GM18870 (cell line): ENCODE measurements at regions not wholly inside any gene's neighbourhood (a gene's known extent, or its start where the extent isn't known, plus 50 kb on each side); places are given as distances from the start of the nearest gene placed in this dataset.
"Not testable (repeated sequence)": the region's sequence is repeated elsewhere in the genome, so short reads cannot be mapped to it uniquely, and the experiment has no call there.

Experiments used
- ATAC-seq: cut with Tn5 transposase; IDR thresholded peaks from one replicate; pipeline ENCODE4 v1.9.1; 2021; ENCODE audit warnings: moderate library complexity; ENCODE audit not compliant: unreplicated experiment

DNA sequence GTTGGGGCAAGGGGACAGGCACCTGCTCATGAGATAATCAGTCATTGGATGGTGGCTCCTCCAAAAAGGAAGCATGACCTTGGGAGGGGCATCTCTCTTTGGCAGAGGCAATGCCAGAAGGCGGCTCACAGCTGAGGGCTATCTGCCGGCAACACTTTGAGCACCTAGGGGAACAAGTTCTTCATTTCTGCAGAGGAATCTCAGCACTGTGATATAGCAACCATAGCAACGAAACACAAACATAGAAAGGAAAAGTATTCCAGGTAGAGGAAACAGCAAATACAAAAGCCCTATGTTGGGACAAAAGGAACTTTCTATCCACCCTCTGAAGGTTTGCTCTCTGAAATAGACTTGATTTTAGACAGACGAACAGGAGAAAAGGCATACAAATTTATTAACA, 89.1 kb upstream of the NEDD4L start:
- no peak for ATAC-seq

DNA sequence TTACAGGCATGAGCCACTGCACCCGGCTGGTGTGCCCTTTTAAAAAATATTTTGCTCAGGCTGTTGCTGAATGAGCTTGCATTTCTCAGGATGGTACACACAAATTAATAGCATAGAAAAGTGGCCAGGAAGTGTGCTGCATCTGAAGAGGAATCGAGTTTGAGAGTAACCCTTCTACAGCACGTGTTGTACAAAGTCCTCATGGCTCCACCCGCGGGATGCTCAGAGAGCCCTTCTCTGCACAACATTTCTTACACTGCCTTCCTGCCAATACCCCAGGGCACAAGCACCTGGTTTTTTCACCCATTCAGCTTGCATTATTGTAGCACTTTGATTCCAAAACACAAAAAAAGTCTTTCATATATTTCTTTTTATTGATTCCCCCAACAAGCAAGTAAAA, 90.1 kb upstream of the NEDD4L start:
- ATAC-seq: no peak

DNA sequence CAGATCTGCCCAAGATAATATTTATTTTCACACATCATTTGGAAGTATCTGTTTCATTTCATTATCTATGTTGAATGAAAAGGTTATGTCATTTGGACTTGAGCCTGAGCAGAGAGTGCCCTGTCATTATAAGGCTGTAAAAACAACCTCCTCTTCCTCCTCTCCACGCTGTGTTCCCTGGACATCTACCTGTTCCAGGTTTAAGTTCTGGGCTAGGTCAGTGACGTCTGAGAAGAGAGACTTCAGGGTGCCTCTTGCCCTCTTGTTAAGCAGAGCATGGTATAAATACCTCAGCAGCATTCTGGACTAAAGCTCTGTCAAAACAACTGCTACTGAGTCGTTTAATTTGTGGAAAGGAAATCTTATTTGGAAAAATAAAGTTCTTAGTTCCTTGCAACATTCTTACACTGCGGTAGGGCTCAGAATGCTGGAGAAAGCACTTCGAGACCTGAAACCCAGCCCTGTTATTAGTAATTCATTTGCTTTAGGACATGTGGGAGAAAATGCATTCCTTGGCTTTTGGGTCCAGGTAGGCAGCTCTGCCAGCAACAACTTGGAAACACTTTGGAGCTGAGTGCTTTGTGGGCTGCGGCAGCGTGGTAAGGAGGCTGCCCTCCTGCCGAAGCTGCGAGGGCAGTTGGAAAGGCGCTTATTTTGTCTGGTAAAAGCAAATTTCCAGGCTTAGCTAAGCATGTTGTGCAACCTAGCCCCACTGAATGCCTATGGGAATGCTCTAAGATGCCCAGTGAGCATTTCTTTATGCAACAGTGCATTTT, 91.8 kb upstream of the NEDD4L start:
- ATAC-seq: no peak

DNA sequence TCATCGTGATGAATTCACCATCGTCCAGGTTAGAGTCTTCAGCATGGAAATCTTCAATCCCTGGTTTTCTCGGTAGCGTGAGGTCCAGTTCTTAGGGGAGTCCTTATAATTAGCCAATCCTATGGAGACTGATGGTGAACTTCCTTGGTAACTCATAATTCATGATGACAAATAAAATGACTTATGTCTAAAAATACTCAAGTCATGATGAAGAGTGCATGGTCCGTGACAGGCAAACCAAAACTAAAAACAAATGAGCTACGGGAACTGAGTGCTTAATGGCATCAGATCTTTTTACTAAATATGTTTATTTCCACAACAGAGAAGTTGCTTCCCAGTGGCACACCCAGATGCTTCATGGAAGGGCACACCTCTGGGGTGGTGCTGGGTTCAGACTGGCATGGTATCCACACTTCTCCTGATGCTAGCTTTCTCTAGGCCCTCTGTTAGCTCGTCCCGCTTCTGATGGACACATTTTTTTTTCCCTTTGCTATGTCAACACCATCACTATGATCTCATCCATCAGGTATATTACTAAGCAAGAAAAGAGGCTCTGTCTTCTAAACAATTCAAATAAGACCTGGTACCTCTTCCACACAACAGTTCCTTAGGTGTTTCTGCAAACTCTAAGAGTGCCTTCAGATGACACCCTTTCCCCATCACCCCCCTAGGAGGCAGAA, 92.8 kb upstream of the NEDD4L start:
- ATAC-seq: no peak

DNA sequence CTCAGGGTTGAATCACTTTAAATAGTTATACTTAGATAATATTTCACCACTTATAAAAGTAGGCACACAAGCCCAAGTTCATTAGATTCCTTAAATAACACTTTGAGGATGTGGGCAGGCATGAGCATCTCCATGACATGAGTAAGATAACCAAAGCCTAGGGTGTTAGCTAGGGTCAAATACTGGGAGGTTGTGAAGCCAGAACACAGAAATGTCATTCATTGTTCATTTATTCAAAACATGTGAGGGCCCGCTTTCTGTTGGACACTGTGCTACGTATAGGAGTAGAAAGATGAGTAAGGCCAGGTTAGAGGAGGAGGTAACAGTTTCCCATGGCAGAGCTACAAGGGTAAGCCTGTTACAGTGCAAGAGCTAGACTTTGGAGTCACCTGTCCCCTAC, 93.5 kb upstream of the NEDD4L start:
- ATAC-seq: no peak

DNA sequence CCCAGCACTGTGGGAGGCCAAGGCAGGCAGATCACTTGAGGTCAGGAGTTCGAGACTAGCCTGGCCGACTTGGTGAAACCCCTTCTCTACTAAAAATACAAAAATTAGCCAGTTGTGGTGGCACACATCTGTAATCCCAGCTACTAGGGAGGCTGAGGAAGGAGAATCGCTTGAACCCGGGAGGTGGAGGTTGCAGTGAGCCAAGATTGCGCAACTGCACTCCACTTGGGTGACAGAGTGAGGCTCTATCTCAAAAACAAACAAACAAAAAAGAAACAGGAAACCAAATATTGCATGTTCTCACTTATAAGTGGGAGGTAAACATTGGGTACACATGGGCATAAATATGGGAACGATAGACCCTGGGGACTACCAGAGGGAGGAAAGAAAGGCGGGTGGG, 94.7 kb upstream of the NEDD4L start:
- ATAC-seq: not testable (repeated sequence)

DNA sequence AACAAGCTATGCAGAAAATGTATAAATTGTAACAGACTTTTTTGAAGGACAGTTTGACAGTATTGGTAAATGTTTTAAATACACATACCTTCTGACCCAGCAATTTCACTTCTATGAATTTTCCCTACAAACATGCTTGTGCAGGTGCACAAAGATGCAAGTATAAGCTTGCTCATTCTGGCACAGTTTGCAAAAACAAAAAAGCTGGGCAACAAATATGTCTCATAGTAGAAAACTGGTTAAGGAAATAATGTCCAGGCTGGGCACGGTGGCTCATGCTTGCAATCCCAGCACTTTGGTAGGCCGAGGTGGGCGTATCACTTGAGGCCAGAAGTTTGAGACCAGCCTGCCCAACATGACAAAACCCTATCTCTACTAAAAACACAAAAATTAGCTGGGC, 96.9 kb upstream of the NEDD4L start:
- ATAC-seq: no peak

DNA sequence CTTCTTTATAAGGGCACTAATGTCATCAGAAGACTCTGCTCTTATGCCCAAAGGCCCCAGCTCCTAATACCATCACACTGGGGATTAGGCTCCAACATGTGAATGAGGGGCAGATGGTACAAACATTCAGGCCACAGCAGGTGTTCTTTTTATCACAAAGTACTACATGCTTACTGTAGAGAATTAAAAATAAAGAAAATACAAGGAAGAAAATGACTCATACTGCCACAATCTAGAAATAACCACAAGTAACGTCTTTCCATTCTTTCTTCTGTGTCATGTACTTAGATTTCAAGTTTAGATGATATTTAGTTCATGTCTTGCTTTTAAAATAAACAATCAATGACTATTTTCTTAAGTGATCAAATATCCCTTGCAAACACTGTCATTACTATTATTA, 100.3 kb upstream of the NEDD4L start:
- no peak for ATAC-seq

DNA sequence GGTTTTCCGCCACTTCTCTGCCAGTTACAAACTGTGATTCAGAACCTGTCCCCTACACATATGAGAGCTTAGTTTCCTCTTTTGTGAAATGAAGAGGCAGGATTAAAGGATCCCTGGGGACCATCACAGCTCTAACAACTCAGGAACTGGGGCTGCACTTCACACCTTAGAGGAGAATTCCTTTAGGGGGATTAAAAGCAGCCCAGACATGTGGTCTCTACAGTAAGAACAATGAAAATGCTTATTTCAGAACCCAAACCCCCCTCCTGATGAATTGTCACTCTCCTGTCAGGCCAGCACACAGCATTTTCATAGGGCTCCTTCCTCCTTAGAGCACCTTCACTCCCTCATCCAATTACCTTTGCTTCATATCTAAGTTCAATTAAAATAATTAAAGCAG, 101.5 kb upstream of the NEDD4L start:
- no peak for ATAC-seq

DNA sequence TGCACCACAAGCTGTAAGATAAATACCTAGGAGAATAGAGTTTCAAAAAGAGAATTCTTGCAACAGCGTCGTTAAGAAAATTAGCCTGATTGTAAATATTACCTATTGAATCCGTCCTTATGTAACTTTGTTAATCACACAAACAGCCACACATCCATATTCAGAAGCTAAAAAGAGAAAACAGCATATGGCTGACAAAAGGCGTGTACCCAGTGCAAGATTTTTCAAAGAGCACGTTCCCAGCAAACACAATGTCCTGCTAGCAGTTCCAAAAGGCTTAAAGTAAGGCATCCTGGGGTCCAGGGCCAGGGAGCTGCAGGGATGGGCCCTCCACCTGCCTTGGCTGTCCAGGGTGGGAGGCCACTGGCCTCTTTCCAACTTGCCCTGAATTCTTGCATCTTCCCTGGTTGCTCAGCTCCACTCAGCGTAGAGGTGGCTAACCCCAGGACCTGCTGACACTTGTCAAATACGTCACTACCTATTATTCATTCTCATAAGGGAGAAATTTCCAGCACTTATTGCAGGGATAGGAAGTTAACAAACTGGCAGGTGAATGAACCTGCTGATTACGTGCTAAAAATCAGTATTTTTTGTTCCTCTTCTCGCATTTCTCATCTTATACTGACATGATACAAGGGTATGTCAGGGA, 102.1 kb upstream of the NEDD4L start:
- no peak for ATAC-seq

DNA sequence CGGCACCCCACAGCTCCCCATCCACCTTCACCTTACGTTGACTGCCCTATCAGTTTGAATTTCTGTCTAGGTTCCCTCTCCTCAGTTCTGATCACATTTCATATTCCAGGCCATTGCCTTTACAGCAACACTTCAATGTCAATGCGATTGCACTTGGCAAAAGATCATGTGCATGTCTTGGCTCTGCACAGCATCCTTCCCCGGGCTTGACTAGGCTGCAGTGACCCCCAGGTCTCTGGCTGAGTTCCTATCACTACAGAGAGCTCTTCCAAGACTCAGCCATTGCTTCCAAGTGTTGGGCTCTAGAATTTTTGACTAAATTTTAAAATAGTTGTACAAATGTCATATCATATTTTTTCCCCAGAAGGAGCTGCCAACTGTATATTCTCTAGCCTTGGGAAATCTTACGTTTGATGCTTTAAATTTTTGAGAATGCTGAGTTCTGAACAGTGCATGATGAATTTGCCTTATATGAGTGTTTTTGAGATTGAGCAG, 103.8 kb upstream of the NEDD4L start:
- no peak for ATAC-seq

DNA sequence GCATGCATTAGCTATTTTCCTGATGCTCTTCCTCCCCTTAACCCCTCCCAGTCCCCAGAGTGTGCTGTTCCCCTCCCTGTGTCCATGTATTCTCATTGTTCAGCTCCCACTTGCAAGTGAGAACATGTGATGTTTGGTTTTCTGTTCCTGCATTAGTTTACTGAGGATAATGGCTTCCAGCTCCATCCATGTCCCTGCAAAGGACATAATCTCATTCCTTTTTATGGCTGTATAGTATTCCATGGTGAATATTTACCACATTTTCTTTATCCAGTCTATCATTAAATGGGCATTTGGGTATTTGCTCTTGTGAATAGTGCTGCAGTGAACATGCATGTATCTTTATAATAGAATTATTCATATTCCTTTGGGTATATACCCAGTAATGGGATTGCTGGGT, 109.7 kb upstream of the NEDD4L start:
- not testable (repeated sequence) for ATAC-seq

DNA sequence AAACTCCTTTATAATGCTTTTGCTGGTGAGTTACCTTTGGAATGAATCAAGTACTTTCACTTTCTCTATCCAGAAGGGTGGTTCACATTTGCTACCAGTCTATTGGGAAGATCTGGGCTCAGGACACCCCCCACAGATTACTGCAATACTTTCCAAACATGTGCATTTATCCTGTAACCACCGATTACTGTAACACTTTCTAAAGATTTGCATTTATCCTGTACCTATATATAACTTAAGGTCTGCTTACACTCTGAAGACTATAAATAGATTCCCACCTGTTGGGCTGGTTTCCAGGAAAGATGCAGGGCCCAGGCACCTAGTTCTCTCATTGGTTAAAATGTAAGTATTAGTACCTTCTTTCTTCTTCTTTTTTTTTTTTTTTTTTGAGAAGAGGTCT, 113.0 kb upstream of the NEDD4L start:
- ATAC-seq: peak; percentile 72

DNA sequence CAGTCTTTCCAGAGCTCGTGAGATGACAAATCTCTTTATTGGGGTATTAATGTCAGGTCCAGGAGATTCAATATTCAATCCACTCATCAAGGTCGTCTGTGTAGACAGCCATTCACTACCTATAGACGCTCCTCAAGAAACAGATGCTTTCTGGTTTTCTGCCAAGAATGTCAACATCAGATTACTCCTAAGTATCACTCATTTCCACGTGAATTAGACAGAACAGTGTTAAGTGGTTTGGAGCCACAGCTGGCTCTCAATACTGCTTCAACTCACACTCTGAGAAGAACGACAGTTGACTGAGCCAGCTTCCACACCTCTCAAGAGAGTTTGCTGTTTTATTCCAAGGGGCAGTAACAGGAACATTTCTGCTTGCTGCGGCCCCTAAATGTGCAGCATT, 113.5 kb upstream of the NEDD4L start:
- no peak for ATAC-seq

DNA sequence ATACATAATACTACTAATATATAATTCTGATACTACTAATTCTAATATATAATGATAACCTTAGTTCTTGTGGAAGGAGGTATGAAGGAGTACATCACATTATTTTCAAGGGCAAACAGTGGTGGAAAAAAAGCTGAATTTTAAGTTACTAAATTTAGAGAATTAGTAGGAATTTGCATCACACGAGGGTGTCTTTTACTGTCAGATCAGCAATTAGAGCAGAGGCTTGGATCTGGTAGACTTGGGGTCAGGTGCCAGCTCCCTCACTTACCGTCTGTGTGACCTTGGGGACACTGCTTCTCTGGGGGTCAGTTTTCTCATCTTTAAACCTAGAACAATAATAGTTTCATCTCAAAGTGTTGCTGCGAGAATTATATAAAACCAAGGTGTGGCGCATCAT, 114.1 kb upstream of the NEDD4L start:
- ATAC-seq: no peak

DNA sequence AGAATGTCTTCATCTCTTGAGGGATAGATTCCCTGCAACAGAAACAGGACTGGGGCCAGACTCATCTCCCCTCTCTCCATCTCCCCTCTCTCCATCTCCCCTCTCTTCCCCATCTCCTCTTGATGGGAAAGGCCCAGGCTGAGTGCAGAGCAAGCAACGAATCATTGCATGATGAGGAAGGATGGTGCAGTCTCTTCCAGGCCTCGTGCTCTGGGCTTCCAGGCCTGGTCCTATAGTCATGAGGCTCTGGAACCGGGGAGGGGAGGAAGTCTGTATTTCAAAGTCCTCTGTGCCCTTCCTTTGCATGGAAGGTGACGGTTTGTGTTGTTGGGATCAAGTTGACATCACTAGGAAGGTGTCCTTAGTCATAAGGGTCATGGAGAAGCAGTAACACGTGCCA, 115.6 kb upstream of the NEDD4L start:
- ATAC-seq: no peak

DNA sequence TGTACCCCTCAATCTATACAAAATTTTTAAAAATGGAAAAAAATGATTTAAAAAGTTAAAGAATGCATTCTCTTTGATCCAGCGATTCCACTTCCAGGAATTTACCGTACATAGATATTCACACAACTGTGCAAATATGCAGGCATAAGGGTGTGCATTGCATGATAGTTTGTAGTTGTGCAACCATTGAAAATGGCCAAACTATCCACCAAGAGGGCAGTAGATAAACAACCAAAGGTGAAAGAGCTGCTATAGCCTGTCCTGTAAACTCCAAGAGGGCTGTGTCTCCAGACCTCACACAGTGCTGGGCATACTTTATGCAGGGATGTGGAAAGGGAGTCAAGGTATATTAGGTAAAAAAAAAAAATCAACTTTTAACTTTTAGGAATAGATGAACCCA, 116.5 kb upstream of the NEDD4L start:
- no peak for ATAC-seq

DNA sequence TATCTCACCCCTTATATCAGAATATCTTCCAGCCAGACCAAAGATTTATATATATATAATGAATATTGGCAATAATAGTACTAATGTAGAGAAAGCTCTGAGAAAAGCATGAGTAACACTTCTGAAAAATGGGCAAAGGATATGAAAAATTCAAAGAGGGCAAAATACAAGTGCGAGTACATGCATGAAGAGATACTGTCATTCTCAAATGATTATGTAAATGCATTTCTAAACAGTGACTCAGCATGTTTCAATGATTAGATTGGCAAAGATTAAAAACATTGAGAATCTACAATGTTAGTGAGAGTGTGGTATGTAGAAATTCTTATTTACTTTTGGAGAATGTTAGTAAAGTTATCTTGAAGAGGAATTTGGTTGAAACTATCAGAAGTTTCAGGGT, 118.3 kb upstream of the NEDD4L start:
- ATAC-seq: no peak

DNA sequence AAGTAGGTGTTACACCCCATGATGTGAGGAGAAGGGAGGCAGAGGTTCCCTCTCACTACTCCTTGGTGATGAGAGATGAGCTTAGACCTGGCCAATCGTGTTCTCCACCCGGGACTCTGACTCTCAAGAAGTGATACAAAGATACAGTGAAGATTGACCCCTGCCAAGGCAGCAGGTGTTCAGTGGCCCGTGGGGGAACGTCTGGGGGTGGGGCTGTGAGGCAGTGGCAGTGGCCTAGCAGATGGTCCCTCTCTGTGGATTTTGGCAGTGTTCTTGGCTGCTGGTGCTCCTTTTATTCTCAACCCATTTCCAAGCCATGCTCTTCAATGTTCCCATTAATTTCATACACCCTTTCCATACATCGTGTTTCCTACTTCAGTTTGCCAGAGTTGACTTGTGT, 120.4 kb upstream of the NEDD4L start:
- ATAC-seq: no peak

DNA sequence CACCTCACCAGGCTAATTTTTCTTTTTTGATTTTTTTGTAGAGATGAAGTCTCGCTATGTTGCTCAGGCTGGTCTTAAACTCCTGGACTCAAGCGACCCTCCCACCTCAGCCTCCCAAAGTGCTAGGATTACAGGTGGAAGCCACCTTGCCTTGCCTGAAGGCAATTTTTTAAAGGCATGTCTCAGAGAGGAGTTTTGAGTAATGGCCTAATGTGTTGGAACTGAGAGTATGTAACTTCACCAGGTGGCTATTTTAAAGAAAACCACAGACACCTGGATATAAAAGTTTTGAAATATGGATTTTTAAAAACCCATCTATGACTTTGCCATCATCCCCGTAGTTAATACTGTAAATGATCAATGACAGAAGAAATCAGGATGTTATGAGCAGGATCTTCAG, 119.8 kb upstream of the ATP8B1 start:
- ATAC-seq: no peak

DNA sequence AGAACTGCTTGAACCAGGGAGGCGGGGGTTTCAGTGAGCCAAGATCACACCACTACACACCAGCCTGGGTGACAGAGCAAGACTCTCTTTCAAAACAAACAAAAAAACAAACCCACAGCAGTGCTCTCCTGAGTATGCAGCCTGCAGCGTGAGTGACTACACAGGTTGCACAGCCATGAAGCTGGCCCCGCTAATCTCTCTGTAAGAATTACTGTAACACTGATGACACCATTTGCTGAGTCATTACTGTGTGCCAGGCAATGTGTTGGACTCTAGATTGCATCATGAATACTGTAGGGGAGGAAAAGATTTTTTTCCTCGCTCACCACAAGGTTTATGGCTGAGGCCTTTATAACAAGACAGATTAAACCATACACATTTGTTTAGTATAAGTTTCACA, 118.6 kb upstream of the ATP8B1 start:
- ATAC-seq: no peak

DNA sequence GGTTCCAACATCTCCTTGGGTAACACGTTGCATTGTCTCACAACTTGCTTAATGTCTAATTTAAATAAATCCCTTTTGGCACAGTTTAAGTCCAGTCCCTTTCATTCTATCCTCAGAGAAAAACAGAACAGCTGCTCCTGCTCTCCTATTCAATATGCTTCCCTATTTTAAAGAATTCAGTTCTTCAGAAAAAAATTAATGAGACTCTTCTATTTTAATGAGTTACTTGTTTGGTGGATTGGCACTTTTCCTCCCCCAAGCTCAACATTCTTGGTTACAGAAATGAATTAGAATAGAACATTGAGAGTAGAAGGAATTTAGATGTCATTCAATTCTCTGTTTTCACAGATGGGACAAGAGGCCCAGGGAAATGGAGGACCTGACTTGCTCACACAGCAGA, 116.9 kb upstream of the ATP8B1 start:
- ATAC-seq: no peak
